ENCODE measurements at regions not wholly inside any gene's neighbourhood (a gene's known extent, or its start where the extent isn't known, plus 50 kb on each side); places are given as distances from the start of the nearest gene placed in this dataset.

GRCh38 chr20:50379049-50379990 is 130.9 kb upstream of the PTPN1 start:
- no peaks in the 10 kb centered on the region for H3K27me3 ChIP-seq (ENCODE audit: insufficient read depth in 3 of 3, low read length in 2 of 3)
- H3K4me3 ChIP-seq, result peak overlapping the region; percentile 59
- peak overlapping the region; percentile 94 for H3K27ac ChIP-seq
- peaks cover 37% of the 10 kb centered on the region for H3K4me1 ChIP-seq
- no peak for TF ChIP-seq CTCF (IDR thresholded peaks at IDR 0.05)
- no peaks in the 10 kb centered on the region for H3K36me3 ChIP-seq (ENCODE audit: insufficient read depth in 1 of 2, low read depth in 1 of 2)
- H3K9me3 ChIP-seq, result no peaks in the 10 kb centered on the region
- ATAC-seq (peak; percentile 81 to 86 (median 82)), DNase-seq (peak; percentile 95 to 98)
- intact Hi-C loops (cut with DNase I), result loop anchor here (2.0 to 5.0 kb wide), 4 partner anchors 72 to 102 kb away; no protein-coding TSS in a partner anchor
- WGBS, 3 donors, result 7 to 16% (median 7%) methylated on average over 37 to 38 of the region's 38 CpGs

- WGBS, 3 donors, result 86 to 92% (median 88%) methylated on average over 16 of the region's 16 CpGs
- H3K27me3 ChIP-seq (ENCODE audit: insufficient read depth in 3 of 3, low read length in 2 of 3), result no peaks in the 10 kb centered on the region
- no peak overlapping the region for H3K4me3 ChIP-seq
- no peak for DNase-seq
- H3K9me3 ChIP-seq, result no peaks in the 10 kb centered on the region
- peaks cover 37% of the 10 kb centered on the region for H3K4me1 ChIP-seq
- intact Hi-C loops (cut with DNase I), result loop anchor here (2.0 to 5.0 kb wide), 5 partner anchors 73 to 193 kb away; no protein-coding TSS in a partner anchor
- H3K27ac ChIP-seq, result peak overlapping the region; percentile 94
- TF ChIP-seq CTCF (IDR thresholded peaks at IDR 0.05), result no peak
- H3K36me3 ChIP-seq (ENCODE audit: insufficient read depth in 1 of 2, low read depth in 1 of 2), result no peaks in the 10 kb centered on the region
- ATAC-seq, result no peak
Observed at GRCh38 chr20:50379991-50380696, 130.0 kb upstream of the PTPN1 start.

- 42 to 59% (median 43%) methylated on average over 5 of the region's 5 CpGs for WGBS, 3 donors
- DNase-seq (no peak), ATAC-seq (no peak)
- H3K4me1 ChIP-seq, result peaks cover 37% of the 10 kb centered on the region
- TF ChIP-seq CTCF (IDR thresholded peaks at IDR 0.05), result peak; percentile 42
- intact Hi-C loops (cut with DNase I), result loop anchor here in 1 of 2 donors (5.0 kb wide), 1 partner anchor 193 kb away; no protein-coding TSS in a partner anchor
- H3K9me3 ChIP-seq, result no peaks in the 10 kb centered on the region
- no peak overlapping the region for H3K27ac ChIP-seq
- no peak overlapping the region for H3K4me3 ChIP-seq
- H3K27me3 ChIP-seq (ENCODE audit: insufficient read depth in 3 of 3, low read length in 2 of 3), result no peaks in the 10 kb centered on the region
- no peaks in the 10 kb centered on the region for H3K36me3 ChIP-seq (ENCODE audit: insufficient read depth in 1 of 2, low read depth in 1 of 2)
Observed at GRCh38 chr20:50380697-50381040, 129.5 kb upstream of the PTPN1 start.

- DNase-seq (no peak), ATAC-seq (no peak)
- no peaks in the 10 kb centered on the region for H3K36me3 ChIP-seq (ENCODE audit: insufficient read depth in 1 of 2, low read depth in 1 of 2)
- H3K9me3 ChIP-seq, result no peaks in the 10 kb centered on the region
- WGBS, 3 donors, result 75 to 81% (median 78%) methylated on average over 7 of the region's 7 CpGs
- H3K4me1 ChIP-seq, result peaks cover 37% of the 10 kb centered on the region
- H3K27ac ChIP-seq, result no peak overlapping the region
- no peak overlapping the region for H3K4me3 ChIP-seq
- intact Hi-C loops (cut with DNase I), result loop anchor here in 1 of 2 donors (5.0 kb wide), 1 partner anchor 194 kb away; no protein-coding TSS in a partner anchor
- no peak for TF ChIP-seq CTCF (IDR thresholded peaks at IDR 0.05)
- H3K27me3 ChIP-seq (ENCODE audit: insufficient read depth in 3 of 3, low read length in 2 of 3), result no peaks in the 10 kb centered on the region
Observed at GRCh38 chr20:50381075-50381732, 129.0 kb upstream of the PTPN1 start.
